Trophoblast cell (in vitro differentiated cells and primary cell): ENCODE measurements at regions not wholly inside any gene's neighbourhood (a gene's known extent, or its start where the extent isn't known, plus 50 kb on each side); places are given as distances from the start of the nearest gene placed in this dataset.
A peak's percentile ranks its signal among the peaks of the same experiment; 100 is the strongest.

Experiments
- DNase-seq, 2 donors: peaks; one replicate each; pipeline ENCODE4 v3.0.0-alpha.2; 2016
- H2AFZ ChIP-seq: 2 replicates; pipeline ENCODE4 v1.6.1; 2013; ENCODE audit warnings: low read length, moderate library complexity, mild to moderate bottlenecking; ENCODE audit not compliant: insufficient read depth, poor library complexity
- H2AK5ac ChIP-seq: 2 replicates; pipeline ENCODE4 v1.6.1; 2013; ENCODE audit warnings: mild to moderate bottlenecking, low read length
- H2BK120ac ChIP-seq: 2 replicates; pipeline ENCODE4 v1.6.1; 2013; ENCODE audit warnings: low read length, mild to moderate bottlenecking, moderate library complexity; ENCODE audit not compliant: insufficient read depth, poor library complexity
- H2BK12ac ChIP-seq: 2 replicates; pipeline ENCODE4 v1.6.1; 2013; ENCODE audit warnings: mild to moderate bottlenecking, low read length, moderate library complexity
- H2BK5ac ChIP-seq: 2 replicates; pipeline ENCODE4 v1.6.1; 2013; ENCODE audit warnings: low read length, low read depth, moderate library complexity, mild to moderate bottlenecking; ENCODE audit not compliant: poor library complexity
- H3K14ac ChIP-seq: 2 replicates; pipeline ENCODE4 v1.6.1; 2013; ENCODE audit warnings: mild to moderate bottlenecking, low read length
- H3K18ac ChIP-seq: 2 replicates; pipeline ENCODE4 v1.6.1; 2013; ENCODE audit warnings: mild to moderate bottlenecking, low read length
- H3K23ac ChIP-seq: 2 replicates; pipeline ENCODE4 v1.6.1; 2013; ENCODE audit warnings: low read length
- H3K27ac ChIP-seq: 2 replicates; pipeline ENCODE4 v1.5.1; 2013; ENCODE audit warnings: low read depth, mild to moderate bottlenecking, inconsistent platforms, low read length, moderate library complexity
- H3K27me3 ChIP-seq: 2 replicates; pipeline ENCODE4 v1.6.1; 2013; ENCODE audit warnings: inconsistent platforms, mild to moderate bottlenecking, low read length, moderate library complexity; ENCODE audit not compliant: insufficient read depth
- H3K36me3 ChIP-seq, 2 experiments: 1 replicate in 1 of 2; 2 replicates in 1 of 2; pipeline ENCODE4 v1.6.1; 2013; ENCODE audit warnings: low read length in 2 of 2, mild to moderate bottlenecking in 2 of 2, moderate library complexity in 1 of 2; ENCODE audit not compliant: insufficient read depth in 2 of 2, control insufficient read depth in 1 of 2
- H3K4ac ChIP-seq: 2 replicates; pipeline ENCODE4 v1.6.1; 2013; ENCODE audit warnings: low read depth, mild to moderate bottlenecking, low read length, moderate library complexity
- H3K4me1 ChIP-seq, 2 experiments: 1 replicate in 1 of 2; 2 replicates in 1 of 2; pipeline ENCODE4 v1.6.1; 2013; ENCODE audit warnings: low read length in 2 of 2, mild to moderate bottlenecking in 2 of 2, moderate library complexity in 1 of 2; ENCODE audit not compliant: insufficient read depth in 2 of 2, control insufficient read depth in 1 of 2
- H3K4me2 ChIP-seq: 2 replicates; pipeline ENCODE4 v1.6.1; 2013; ENCODE audit warnings: inconsistent platforms, mild to moderate bottlenecking, low read length, moderate library complexity
- H3K4me3 ChIP-seq: 2 replicates; pipeline ENCODE4 v1.5.1; 2013; ENCODE audit warnings: mild to moderate bottlenecking, low read depth, low read length, inconsistent platforms
- H3K79me1 ChIP-seq: one replicate; pipeline ENCODE4 v1.6.1; 2013; ENCODE audit warnings: low read length
- H3K79me2 ChIP-seq: 2 replicates; pipeline ENCODE4 v1.6.1; 2013; ENCODE audit warnings: low read length, mild to moderate bottlenecking; ENCODE audit not compliant: control insufficient read depth, insufficient read depth, poor library complexity
- H3K9ac ChIP-seq: 2 replicates; pipeline ENCODE4 v1.6.1; 2013; ENCODE audit warnings: mild to moderate bottlenecking, low read length
- H3K9me3 ChIP-seq: 2 replicates; pipeline ENCODE4 v1.6.1; 2013; ENCODE audit warnings: low read depth, mild to moderate bottlenecking, control low read depth, inconsistent platforms, low read length; ENCODE audit not compliant: insufficient read depth
- H4K12ac ChIP-seq: 2 replicates; pipeline ENCODE4 v1.6.1; 2013; ENCODE audit warnings: low read depth, mild to moderate bottlenecking, low read length, moderate library complexity
- H4K8ac ChIP-seq: 2 replicates; pipeline ENCODE4 v1.6.1; 2013; ENCODE audit warnings: low read depth, mild to moderate bottlenecking, low read length, moderate library complexity
- H4K91ac ChIP-seq: one replicate; pipeline ENCODE4 v1.6.1; 2013; ENCODE audit warnings: low read depth, mild to moderate bottlenecking, low read length, moderate library complexity
- WGBS: extraction: QIAGEN DNeasy Blood & Tissue Kit; methylation state at CpG from one replicate; pipeline ENCODE4 v1.1.7; 2013; ENCODE audit warnings: missing lambda C conversion rate; ENCODE audit not compliant: insufficient read length, insufficient coverage; ENCODE audit errors: extremely low coverage; 5-methylcytosine and 5-hydroxymethylcytosine counted together

GRCh38 chr1:228828151-228828550 lies 92.9 kb downstream of the RHOU start:
- no peak overlapping the region for H2BK12ac ChIP-seq
- H3K4me2 ChIP-seq, result no peak overlapping the region
- no peak overlapping the region for H4K8ac ChIP-seq
- H4K12ac ChIP-seq, result no peak overlapping the region
- H3K23ac ChIP-seq, result no peak overlapping the region
- no peaks in the 10 kb centered on the region for H3K9me3 ChIP-seq
- no peak overlapping the region for H3K27ac ChIP-seq
- H3K4me3 ChIP-seq, result no peak overlapping the region
- no peak for DNase-seq
- no peak overlapping the region for H3K18ac ChIP-seq
- no peak overlapping the region for H3K4ac ChIP-seq
- H2AK5ac ChIP-seq, result no peak overlapping the region
- no peak overlapping the region for H4K91ac ChIP-seq
- H3K79me2 ChIP-seq, result no peaks in the 10 kb centered on the region
- no peak overlapping the region for H2BK120ac ChIP-seq
- H2BK5ac ChIP-seq, result no peak overlapping the region
- H3K14ac ChIP-seq, result no peak overlapping the region
- H3K4me1 ChIP-seq, result peaks cover 15 to 16% of the 10 kb centered on the region in 2 experiments
- peaks cover 10% of the 10 kb centered on the region for H3K79me1 ChIP-seq
- no peaks in the 10 kb centered on the region for H3K27me3 ChIP-seq
- no peak overlapping the region for H3K9ac ChIP-seq
- no peak overlapping the region for H2AFZ ChIP-seq
- no peaks in the 10 kb centered on the region for H3K36me3 ChIP-seq

- H3K4me2 ChIP-seq, result no peak overlapping the region
- DNase-seq, result peak; percentile 82 to 86
- H3K79me1 ChIP-seq, result peaks cover 14% of the 10 kb centered on the region
- H3K23ac ChIP-seq, result no peak overlapping the region
- peak overlapping the region; percentile 12 for H3K14ac ChIP-seq
- no peaks in the 10 kb centered on the region for H3K27me3 ChIP-seq
- H2AK5ac ChIP-seq, result peak overlapping the region; percentile 35
- H4K8ac ChIP-seq, result peak overlapping the region; percentile 20
- H2BK120ac ChIP-seq, result peak overlapping the region; percentile 27
- no peak overlapping the region for H4K12ac ChIP-seq
- H2AFZ ChIP-seq, result no peak overlapping the region
- H3K18ac ChIP-seq, result peak overlapping the region; percentile 10
- H3K9me3 ChIP-seq, result no peaks in the 10 kb centered on the region
- no CpG with 5 or more reads among the region's 14 CpGs for WGBS
- H3K79me2 ChIP-seq, result no peaks in the 10 kb centered on the region
- peaks cover 15 to 16% of the 10 kb centered on the region in 2 experiments for H3K4me1 ChIP-seq
- no peak overlapping the region for H3K4me3 ChIP-seq
- peak overlapping the region; percentile 49 for H4K91ac ChIP-seq
- peak overlapping the region; percentile 11 for H2BK5ac ChIP-seq
- no peaks in the 10 kb centered on the region for H3K36me3 ChIP-seq
- H3K4ac ChIP-seq, result peak overlapping the region; percentile 53
- H3K27ac ChIP-seq, result no peak overlapping the region
- H2BK12ac ChIP-seq, result peak overlapping the region; percentile 20
- no peak overlapping the region for H3K9ac ChIP-seq
Measured at GRCh38 chr1:228830185-228830953, 95.1 kb downstream of the RHOU start.

DNA sequence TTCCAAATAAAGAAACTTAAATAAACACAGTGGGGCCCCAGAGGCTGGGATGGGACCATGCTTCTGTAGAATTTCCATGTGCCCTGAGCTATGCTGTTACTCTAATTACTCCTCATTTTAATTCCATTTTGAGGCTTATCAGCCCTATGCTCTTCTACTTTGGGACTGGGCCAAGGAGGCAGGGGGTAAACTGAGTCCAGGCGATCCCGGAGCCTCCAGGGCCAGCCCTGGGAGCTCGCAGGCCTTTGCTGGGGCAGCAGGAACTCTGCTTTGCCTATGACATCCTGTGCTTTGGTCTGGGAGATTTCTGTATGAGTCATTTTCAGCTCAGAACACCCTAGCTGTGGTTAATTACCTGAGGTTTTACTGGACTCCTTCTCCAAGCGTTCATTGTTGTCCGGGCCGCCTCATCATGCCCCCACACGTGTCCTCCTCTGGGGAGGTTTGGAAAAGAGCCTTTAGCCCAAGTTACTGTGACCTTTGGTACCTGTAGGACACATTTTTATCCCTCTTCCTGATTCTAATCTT lies 95.7 kb downstream of the RHOU start:
- H3K4ac ChIP-seq, result no peak overlapping the region
- H2BK5ac ChIP-seq, result peak overlapping the region; percentile 28
- WGBS, result no CpG with 5 or more reads among the region's 7 CpGs
- no peaks in the 10 kb centered on the region for H3K36me3 ChIP-seq
- H3K27ac ChIP-seq, result peak overlapping the region; percentile 61
- no peak overlapping the region for H4K8ac ChIP-seq
- peak; percentile 27 to 58 for DNase-seq
- no peak overlapping the region for H3K4me3 ChIP-seq
- H4K91ac ChIP-seq, result peak overlapping the region; percentile 49
- H3K27me3 ChIP-seq, result no peaks in the 10 kb centered on the region
- peak overlapping the region; percentile 20 for H2BK12ac ChIP-seq
- no peak overlapping the region for H3K9ac ChIP-seq
- no peak overlapping the region for H3K4me2 ChIP-seq
- H3K23ac ChIP-seq, result no peak overlapping the region
- no peak overlapping the region for H4K12ac ChIP-seq
- H3K9me3 ChIP-seq, result no peaks in the 10 kb centered on the region
- H2BK120ac ChIP-seq, result peak overlapping the region; percentile 14
- H2AK5ac ChIP-seq, result no peak overlapping the region
- no peak overlapping the region for H3K14ac ChIP-seq
- no peak overlapping the region for H2AFZ ChIP-seq
- peaks cover 15 to 16% of the 10 kb centered on the region in 2 experiments for H3K4me1 ChIP-seq
- H3K79me1 ChIP-seq, result peaks cover 14% of the 10 kb centered on the region
- no peaks in the 10 kb centered on the region for H3K79me2 ChIP-seq
- no peak overlapping the region for H3K18ac ChIP-seq

DNA sequence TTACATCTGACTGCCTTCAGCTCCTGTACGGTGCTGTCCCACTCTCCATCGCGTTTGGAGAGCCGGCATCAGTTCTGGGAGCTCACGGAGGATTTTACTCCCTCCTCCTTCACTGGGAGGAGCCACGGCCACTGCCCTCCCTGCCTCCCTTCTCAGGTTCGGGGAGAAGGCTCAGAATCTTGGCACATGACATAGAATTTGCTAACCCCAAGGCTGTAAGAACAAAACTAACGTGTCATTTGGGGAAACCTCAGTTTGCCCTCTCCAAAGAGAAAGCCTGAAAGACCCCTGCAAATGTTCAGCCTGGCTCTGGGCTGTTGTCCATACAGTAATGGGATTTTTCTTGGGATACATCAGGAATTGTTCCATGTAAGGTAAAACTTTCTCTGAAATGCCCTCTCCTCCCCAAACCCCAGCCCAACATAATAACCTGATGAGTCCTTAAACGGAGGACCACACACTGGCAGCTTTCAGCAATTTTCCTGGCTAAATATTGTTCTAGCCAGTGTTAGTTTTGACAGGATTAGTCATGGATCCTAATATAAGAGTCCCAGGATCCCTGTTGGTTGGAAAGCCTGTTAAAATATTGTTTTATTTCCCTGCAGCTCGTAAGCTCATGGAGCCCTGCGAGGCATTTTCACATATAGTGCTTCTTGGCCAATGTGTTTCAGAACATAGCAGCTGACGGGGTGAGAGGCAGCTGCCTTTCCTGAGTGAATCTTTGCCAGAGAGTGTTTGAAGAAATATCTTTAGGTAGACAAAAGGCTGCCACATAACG lies 98.8 kb downstream of the RHOU start:
- DNase-seq, result no peak
- Histone ChIP-seq H4K12ac (no peak overlapping the region), H3K27ac (no peak overlapping the region), H2AFZ (no peak overlapping the region), H3K27me3 (no peaks in the 10 kb centered on the region), H3K4me2 (no peak overlapping the region), H2BK5ac (peak overlapping the region; percentile 33), H3K36me3 (no peaks in the 10 kb centered on the region), H3K4ac (no peak overlapping the region), H3K18ac (no peak overlapping the region), H4K91ac (peak overlapping the region; percentile 63), H4K8ac (no peak overlapping the region), H3K79me2 (peaks cover 9% of the 10 kb centered on the region), H3K14ac (peak overlapping the region; percentile 13), H3K9me3 (no peaks in the 10 kb centered on the region), H3K4me3 (no peak overlapping the region), H2BK120ac (peak overlapping the region; percentile 77), H3K79me1 (peaks cover 36% of the 10 kb centered on the region), H3K4me1 (peaks cover 35 to 40% of the 10 kb centered on the region in 2 experiments), H2AK5ac (peak overlapping the region; percentile 27), H3K23ac (no peak overlapping the region), H2BK12ac (peak overlapping the region; percentile 97), H3K9ac (no peak overlapping the region)
- no CpG with 5 or more reads among the region's 13 CpGs for WGBS
